ENCODE measurements at regions not wholly inside any gene's neighbourhood (a gene's known extent, or its start where the extent isn't known, plus 50 kb on each side); places are given as distances from the start of the nearest gene placed in this dataset.

DNA sequence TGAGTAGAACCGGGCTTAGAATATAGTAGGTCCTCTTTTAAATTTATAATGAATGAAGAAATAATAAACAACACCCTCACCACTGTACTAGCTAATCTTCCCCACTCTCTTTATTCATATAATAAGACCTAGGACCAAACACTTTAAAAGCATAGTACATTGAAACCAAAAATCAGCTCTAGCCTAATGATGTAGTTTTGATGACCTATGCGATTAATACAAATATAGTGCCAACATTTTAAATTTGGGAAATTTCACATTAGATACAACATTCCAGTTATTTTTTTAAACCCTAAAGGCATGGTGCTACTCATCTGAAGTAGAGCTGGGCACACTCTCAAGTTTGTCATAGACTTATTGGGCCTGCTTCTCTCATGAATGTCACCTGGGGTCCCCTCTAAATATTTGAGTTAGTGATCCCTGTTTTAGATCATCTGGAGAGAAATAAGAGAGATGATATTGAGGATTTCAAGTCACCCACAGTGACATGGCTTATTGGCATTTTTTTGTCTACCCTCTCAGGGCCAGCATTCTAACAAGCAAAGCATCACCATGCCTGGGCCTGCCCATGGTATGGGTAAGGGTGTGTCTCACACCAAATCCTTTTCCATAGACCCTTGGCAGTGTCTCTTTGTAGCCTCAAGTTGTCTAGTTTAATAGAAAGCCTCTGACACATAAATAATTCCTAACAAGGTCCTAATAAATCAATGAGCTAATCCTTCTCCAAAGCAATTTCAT is 319.8 kb downstream of the HIVEP2 start:
- Histone ChIP-seq H3K4me1 (ENCODE audit: low read depth) (no peaks in the 10 kb centered on the region), H3K36me3 (no peaks in the 10 kb centered on the region), H3K9me3 (ENCODE audit: low read depth) (no peaks in the 10 kb centered on the region), H3K27me3 (no peaks in the 10 kb centered on the region), H3K4me3 (no peak overlapping the region), H3K27ac (no peak overlapping the region)
- no peak for DNase-seq (ENCODE audit: low read depth in 1 of 2, low spot score in 1 of 2)
- TF ChIP-seq, protein P1, sequence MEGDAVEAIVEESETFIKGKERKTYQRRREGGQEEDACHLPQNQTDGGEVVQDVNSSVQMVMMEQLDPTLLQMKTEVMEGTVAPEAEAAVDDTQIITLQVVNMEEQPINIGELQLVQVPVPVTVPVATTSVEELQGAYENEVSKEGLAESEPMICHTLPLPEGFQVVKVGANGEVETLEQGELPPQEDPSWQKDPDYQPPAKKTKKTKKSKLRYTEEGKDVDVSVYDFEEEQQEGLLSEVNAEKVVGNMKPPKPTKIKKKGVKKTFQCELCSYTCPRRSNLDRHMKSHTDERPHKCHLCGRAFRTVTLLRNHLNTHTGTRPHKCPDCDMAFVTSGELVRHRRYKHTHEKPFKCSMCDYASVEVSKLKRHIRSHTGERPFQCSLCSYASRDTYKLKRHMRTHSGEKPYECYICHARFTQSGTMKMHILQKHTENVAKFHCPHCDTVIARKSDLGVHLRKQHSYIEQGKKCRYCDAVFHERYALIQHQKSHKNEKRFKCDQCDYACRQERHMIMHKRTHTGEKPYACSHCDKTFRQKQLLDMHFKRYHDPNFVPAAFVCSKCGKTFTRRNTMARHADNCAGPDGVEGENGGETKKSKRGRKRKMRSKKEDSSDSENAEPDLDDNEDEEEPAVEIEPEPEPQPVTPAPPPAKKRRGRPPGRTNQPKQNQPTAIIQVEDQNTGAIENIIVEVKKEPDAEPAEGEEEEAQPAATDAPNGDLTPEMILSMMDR (IDR thresholded peaks at IDR 0.05; ENCODE audit: low read depth, low read length) = no peak

DNA sequence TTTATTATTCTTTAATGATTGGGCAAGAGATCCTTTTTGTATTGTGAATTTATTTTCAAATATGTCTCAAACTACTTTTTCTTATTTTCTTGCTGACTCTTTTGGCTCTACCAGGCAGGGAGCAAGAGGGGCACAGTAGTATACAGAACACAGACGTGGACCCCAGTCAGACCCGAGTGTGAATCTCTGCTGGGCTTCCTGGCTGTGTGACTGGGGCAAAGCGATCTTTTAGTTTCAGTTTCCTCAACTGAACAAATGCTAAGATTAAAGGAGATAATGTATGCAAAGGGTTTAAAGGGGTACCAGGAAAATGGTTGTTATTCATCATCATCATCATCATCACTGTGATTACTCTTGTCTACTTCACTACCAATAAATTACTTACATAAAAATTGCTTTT is 317.5 kb downstream of the HIVEP2 start:
- Histone ChIP-seq H3K4me1 (ENCODE audit: low read depth) (no peaks in the 10 kb centered on the region), H3K4me3 (no peak overlapping the region), H3K36me3 (no peaks in the 10 kb centered on the region), H3K27ac (no peak overlapping the region), H3K9me3 (ENCODE audit: low read depth) (no peaks in the 10 kb centered on the region), H3K27me3 (no peaks in the 10 kb centered on the region)
- no peak for DNase-seq (ENCODE audit: low read depth in 1 of 2, low spot score in 1 of 2)
- TF ChIP-seq, protein P1 (IDR thresholded peaks at IDR 0.05; ENCODE audit: low read depth, low read length) = no peak

DNA sequence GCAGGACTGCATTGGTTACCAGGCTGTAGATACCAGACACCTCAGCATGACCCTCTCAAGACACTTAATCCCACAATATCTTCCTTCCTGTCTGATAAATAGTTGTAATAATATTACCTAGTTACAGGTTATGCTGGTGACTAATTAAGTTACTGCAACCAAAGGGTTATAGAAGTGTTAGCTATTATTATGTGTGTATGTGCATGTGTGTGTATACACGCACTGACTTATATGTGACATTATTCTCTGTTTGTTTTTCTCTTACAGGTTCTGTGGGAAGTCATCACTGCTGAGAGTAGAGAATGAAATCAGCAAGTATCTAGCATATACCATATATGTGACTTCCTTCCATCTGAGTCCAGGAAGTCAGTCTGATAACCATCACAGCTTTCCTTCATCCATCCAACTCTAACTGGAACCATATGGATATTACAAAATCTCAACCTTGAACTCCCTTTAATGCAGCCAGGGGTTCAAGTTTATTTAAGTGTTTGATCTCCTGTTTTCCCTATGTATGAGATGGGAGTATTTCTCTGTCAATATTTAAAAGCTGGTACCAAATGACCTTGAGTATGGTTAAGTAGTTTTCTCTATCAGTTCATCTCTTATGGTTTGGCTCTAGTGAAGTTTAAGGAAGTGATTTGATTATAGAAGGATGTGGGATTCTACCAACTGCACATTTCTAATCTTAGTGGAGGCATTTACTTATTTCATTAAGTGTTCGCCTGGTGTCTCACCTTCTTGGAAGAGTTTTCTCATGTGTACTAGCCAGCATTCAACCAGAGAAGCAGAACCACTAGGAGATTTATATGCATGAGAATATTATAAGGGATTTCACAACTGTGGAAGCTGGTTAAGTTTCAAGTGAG is 313.2 kb downstream of the HIVEP2 start:
- TF ChIP-seq, protein P1 (IDR thresholded peaks at IDR 0.05; ENCODE audit: low read depth, low read length) = no peak
- DNase-seq (ENCODE audit: low read depth in 1 of 2, low spot score in 1 of 2) = no peak
- Histone ChIP-seq H3K4me1 (ENCODE audit: low read depth) (no peaks in the 10 kb centered on the region), H3K27ac (no peak overlapping the region), H3K4me3 (no peak overlapping the region), H3K9me3 (ENCODE audit: low read depth) (no peaks in the 10 kb centered on the region), H3K36me3 (no peaks in the 10 kb centered on the region), H3K27me3 (no peaks in the 10 kb centered on the region)

DNA sequence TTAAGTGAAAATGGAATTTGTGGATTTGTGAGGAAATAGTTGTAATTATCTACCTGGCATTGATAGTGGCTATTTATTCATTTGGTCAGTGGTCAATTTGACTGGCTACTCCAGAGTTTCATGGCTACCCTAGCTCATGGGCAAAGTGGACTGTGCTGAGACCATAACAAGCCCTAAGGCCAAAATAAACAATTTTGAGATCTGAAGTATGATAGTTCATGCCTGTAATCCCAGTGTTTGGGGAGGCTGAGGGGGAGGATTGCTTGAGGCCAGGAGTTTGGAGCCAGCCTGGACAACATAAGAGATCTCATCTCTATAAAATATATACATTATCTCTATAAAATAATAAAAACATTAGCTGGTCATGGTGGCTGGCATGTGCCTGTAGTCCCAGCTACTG is 311.7 kb downstream of the HIVEP2 start:
- Histone ChIP-seq H3K27me3 (no peaks in the 10 kb centered on the region), H3K36me3 (no peaks in the 10 kb centered on the region), H3K9me3 (ENCODE audit: low read depth) (no peaks in the 10 kb centered on the region), H3K4me1 (ENCODE audit: low read depth) (no peaks in the 10 kb centered on the region), H3K27ac (no peak overlapping the region), H3K4me3 (no peak overlapping the region)
- DNase-seq (ENCODE audit: low read depth in 1 of 2, low spot score in 1 of 2) = no peak
- TF ChIP-seq, protein P1 (IDR thresholded peaks at IDR 0.05; ENCODE audit: low read depth, low read length) = no peak

DNA sequence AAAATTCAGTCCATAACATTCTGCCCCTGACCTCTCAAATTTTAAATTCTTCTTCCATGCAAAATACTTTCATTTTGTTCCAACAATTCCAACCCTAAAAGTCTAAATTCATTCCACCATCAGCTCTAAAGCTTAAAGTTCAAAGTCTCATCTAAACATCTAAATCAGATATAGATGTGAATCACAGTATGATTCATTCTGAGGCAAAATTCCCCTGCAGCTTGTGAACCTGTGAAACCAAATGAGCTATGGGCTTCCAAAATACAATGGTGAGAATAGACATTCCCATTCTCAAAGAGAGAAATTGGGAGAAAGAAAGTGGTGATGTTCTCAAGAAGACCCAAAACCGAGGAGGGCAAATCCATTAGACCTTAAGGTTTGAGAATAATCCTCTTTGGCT is 309.8 kb downstream of the HIVEP2 start:
- H3K9me3 ChIP-seq (ENCODE audit: low read depth) = no peaks in the 10 kb centered on the region
- no peak overlapping the region for H3K27ac ChIP-seq
- H3K4me3 ChIP-seq = no peak overlapping the region
- no peak for DNase-seq (ENCODE audit: low read depth in 1 of 2, low spot score in 1 of 2)
- TF ChIP-seq, protein P1 (IDR thresholded peaks at IDR 0.05; ENCODE audit: low read depth, low read length) = no peak
- H3K36me3 ChIP-seq = no peaks in the 10 kb centered on the region
- H3K4me1 ChIP-seq (ENCODE audit: low read depth) = no peaks in the 10 kb centered on the region
- H3K27me3 ChIP-seq = no peaks in the 10 kb centered on the region

Data from cardiac muscle cell (in vitro differentiated cells and primary cell).